GM12878 (cell line): ENCODE measurements at regions not wholly inside any gene's neighbourhood (a gene's known extent, or its start where the extent isn't known, plus 50 kb on each side); places are given as distances from the start of the nearest gene placed in this dataset.

Experiments
- ATAC-seq: fragments of 200-7000 bp; cut with Tn5 transposase; 3 replicates; pipeline ENCODE4 v1.9.1; 2020; ENCODE audit warnings: mild to moderate bottlenecking, moderate library complexity
- BruUV-seq: library from RNA; stranded (reverse); fragments of 400-500 nt; replicated peaks from 2 replicates; lab custom pipeline; 2021; lab: Mats Ljungman, UMichigan
- CTCF ChIA-PET: fragments of 300-600 bp; sonication (Branson Sonifier 250); formaldehyde crosslinking; extraction: SDS; loops from one replicate; lab custom pipeline; 2021; ENCODE audit warnings: inconsistent platforms; lab: Yijun Ruan, JAX
- POLR2A ChIA-PET: fragments of 350-600 bp; formaldehyde crosslinking; extraction: SDS; loops from one replicate; lab custom pipeline; 2021; ENCODE audit warnings: inconsistent platforms; lab: Charles Lee
- RAD21 ChIA-PET: fragments of 300-600 bp; sonication (Branson Sonifier 250); formaldehyde crosslinking; loops from one replicate; lab custom pipeline; 2023; ENCODE audit warnings: antibody characterized with exemption; ENCODE audit not compliant: unreplicated experiment; lab: Charles Lee
- SMC1A ChIA-PET: fragments of 300-600 bp; sonication (Branson Sonifier 250); formaldehyde crosslinking; loops from one replicate; lab custom pipeline; 2023; ENCODE audit not compliant: unreplicated experiment, uncharacterized antibody; lab: Charles Lee
- DNase-seq: peaks from one replicate; pipeline ENCODE4 v3.0.0-alpha.2; 2011; ENCODE audit warnings: low read depth, low spot score
- FAIRE-seq: peaks from 3 replicates; lab custom pipeline; 2011; peaks lifted over from hg19 to GRCh38; lab: Jason Lieb, UNC
- H2AFZ ChIP-seq: 2 replicates; pipeline ENCODE4 v1.6.0; 2011; ENCODE audit warnings: low read depth, low read length, control low read depth; ENCODE audit not compliant: control insufficient read depth
- H3K27ac ChIP-seq: 2 replicates; pipeline ENCODE4 v1.5.1; 2011; ENCODE audit warnings: control low read depth; ENCODE audit not compliant: control insufficient read depth, insufficient read depth
- H3K27me3 ChIP-seq, 2 experiments: replicated peaks in 1 of 2; 2 replicates each; pipeline versions ENCODE4 v1.6.0 to v1.6.1; 2011; ENCODE audit warnings: low read length in 1 of 2; ENCODE audit not compliant: control insufficient read depth in 2 of 2, insufficient read depth in 2 of 2
- H3K36me3 ChIP-seq, 2 experiments: 2 replicates each; pipeline ENCODE4 v1.5.1; 2011; ENCODE audit warnings: low read length in 1 of 2; ENCODE audit not compliant: control insufficient read depth in 2 of 2, insufficient read depth in 2 of 2
- H3K4me1 ChIP-seq: 2 replicates; pipeline ENCODE4 v1.6.1; 2011; ENCODE audit warnings: mild to moderate bottlenecking, low read length, moderate library complexity, mixed read lengths; ENCODE audit not compliant: control insufficient read depth, insufficient read depth
- H3K4me2 ChIP-seq: 2 replicates; pipeline ENCODE4 v1.6.0; 2011; ENCODE audit warnings: control low read depth; ENCODE audit not compliant: control insufficient read depth, insufficient read depth
- H3K4me3 ChIP-seq: fragments of 200-600 bp; sonication (generic); 2 replicates; pipeline ENCODE4 v1.5.1; 2016
- H3K79me2 ChIP-seq: 2 replicates; pipeline ENCODE4 v1.6.0; 2011; ENCODE audit warnings: low read length; ENCODE audit not compliant: control insufficient read depth, insufficient read depth
- H3K9ac ChIP-seq: 2 replicates; pipeline ENCODE4 v1.8.0; 2011; ENCODE audit warnings: low read length, control low read depth, mixed read lengths; ENCODE audit not compliant: control insufficient read depth, insufficient read depth
- H3K9me3 ChIP-seq: replicated peaks from 3 replicates; pipeline ENCODE4 v1.5.1; 2011; ENCODE audit warnings: mild to moderate bottlenecking, low read length; ENCODE audit not compliant: control insufficient read depth, insufficient read depth
- H4K20me1 ChIP-seq: 2 replicates; pipeline ENCODE4 v1.6.0; 2011; ENCODE audit not compliant: control insufficient read depth, insufficient read depth
- CREB1 ChIP-seq: IDR thresholded peaks from 2 replicates; pipeline ENCODE4 v1.6.1; 2012; ENCODE audit warnings: low read depth, mild to moderate bottlenecking, inconsistent platforms
- EED ChIP-seq: sonication (generic); IDR thresholded peaks from 2 replicates; pipeline ENCODE4 v1.6.1; 2016; ENCODE audit warnings: antibody characterized with exemption, low read depth
- EP300 ChIP-seq, 2 experiments: fragments of 150-350 bp in 1 of 2; IDR thresholded peaks; 2 replicates each; pipeline ENCODE4 v1.6.1; 2011 to 2012; ENCODE audit warnings: low read depth in 2 of 2, low read length in 2 of 2, borderline replicate concordance in 1 of 2, improper control_type of control experiment in 1 of 2, inconsistent platforms in 1 of 2; ENCODE audit not compliant: control insufficient read depth in 1 of 2
- FOXM1 ChIP-seq: IDR thresholded peaks from 2 replicates; pipeline ENCODE4 v1.6.1; 2012; ENCODE audit warnings: low read depth, mild to moderate bottlenecking, inconsistent platforms, low read length, moderate library complexity
- HDAC2 ChIP-seq: fragments of 200-600 bp; sonication (generic); IDR thresholded peaks from 2 replicates; pipeline ENCODE4 v1.6.1; 2017
- IRF4 ChIP-seq: IDR thresholded peaks from 2 replicates; pipeline ENCODE4 v1.6.1; 2011; ENCODE audit warnings: low read depth, low read length
- JUNB ChIP-seq: IDR thresholded peaks from 2 replicates; pipeline ENCODE4 v1.6.1; 2016; ENCODE audit warnings: antibody characterized with exemption, mild to moderate bottlenecking
- MTA3 ChIP-seq: IDR thresholded peaks from 2 replicates; pipeline ENCODE4 v1.6.1; 2012; ENCODE audit warnings: low read length, inconsistent platforms, borderline replicate concordance
- NFXL1 ChIP-seq: fragments of 450-650 bp; IDR thresholded peaks from 2 replicates; pipeline ENCODE4 v1.6.1; 2017; ENCODE audit warnings: antibody characterized with exemption, mild to moderate bottlenecking, borderline replicate concordance
- PAX5 ChIP-seq: IDR thresholded peaks from 2 replicates; pipeline ENCODE4 v1.6.1; 2011; ENCODE audit warnings: low read depth, low read length, borderline replicate concordance
- RUNX3 ChIP-seq: IDR thresholded peaks from 2 replicates; pipeline ENCODE4 v1.6.1; 2012; ENCODE audit warnings: low read length, inconsistent platforms
- STAT1 ChIP-seq: fragments of 450-650 bp; conservative IDR thresholded peaks from 2 replicates; pipeline ENCODE4 v1.6.1; 2014; ENCODE audit warnings: antibody characterized with exemption, mild to moderate bottlenecking
- TARDBP ChIP-seq: IDR thresholded peaks from 2 replicates; pipeline ENCODE4 v1.6.1; 2016; ENCODE audit warnings: borderline replicate concordance
- ZNF622 ChIP-seq: fragments of 450-650 bp; IDR thresholded peaks from 2 replicates; pipeline ENCODE4 v1.6.1; 2017; ENCODE audit warnings: mild to moderate bottlenecking, inconsistent platforms
- WGBS: methylation state at CpG from one replicate; pipeline ENCODE4 v1.1.6; 2016; ENCODE audit warnings: low lambda C conversion rate; ENCODE audit not compliant: insufficient replicate concordance, insufficient coverage; ENCODE audit errors: missing lambda C conversion rate; 5-methylcytosine and 5-hydroxymethylcytosine counted together
- in situ Hi-C: fragments of 300-500 bp; cut with MboI; formaldehyde crosslinking; loops from 9 replicates; pipeline ENCODE4 v1.14.3; 2018; ENCODE audit warnings: mixed read lengths
- intact Hi-C: fragments of 100-400 bp; cut with micrococcal nuclease; formaldehyde crosslinking; loops from one replicate; pipeline ENCODE4 v1.14.2; 2022; ENCODE audit not compliant: unreplicated experiment
- TF ChIP-seq, protein P1 (sequence below): fragments of 450-650 bp; formaldehyde crosslinking; IDR thresholded peaks from 2 replicates; pipeline ENCODE4 v1.4.0; 2020; ENCODE audit warnings: mild to moderate bottlenecking, moderate library complexity
- TF ChIP-seq, protein P2 (sequence below): fragments of 450-650 bp; conservative IDR thresholded peaks from 2 replicates; pipeline ENCODE4 v1.6.1; 2017; ENCODE audit warnings: mild to moderate bottlenecking, moderate library complexity
- TF ChIP-seq, protein P3 (sequence below): fragments of 450-650 bp; IDR thresholded peaks from 2 replicates; pipeline ENCODE4 v1.6.1; 2017; ENCODE audit warnings: antibody characterized with exemption, mild to moderate bottlenecking, moderate library complexity

DNA sequence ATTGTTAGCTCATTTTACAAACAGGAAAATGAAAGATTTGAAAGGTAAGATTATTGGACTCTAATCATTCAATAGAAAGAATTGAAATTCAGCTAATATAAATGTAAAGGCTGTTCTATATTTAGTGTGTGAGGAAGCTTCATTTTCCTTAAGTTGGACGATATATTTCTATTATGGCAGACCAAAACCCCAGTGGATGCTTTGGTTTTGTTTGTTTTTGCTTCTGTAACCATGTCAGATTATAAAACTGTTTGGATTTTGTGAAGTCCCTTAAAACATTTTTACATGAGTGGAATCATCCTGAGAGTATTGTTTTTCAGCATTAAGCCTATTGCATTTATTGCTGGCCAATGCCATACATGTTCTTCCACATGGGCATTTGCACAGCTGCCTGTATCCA is 110.2 kb upstream of the ENPEP start:
- TF ChIP-seq HDAC2, result no peak
- TF ChIP-seq, protein P1, sequence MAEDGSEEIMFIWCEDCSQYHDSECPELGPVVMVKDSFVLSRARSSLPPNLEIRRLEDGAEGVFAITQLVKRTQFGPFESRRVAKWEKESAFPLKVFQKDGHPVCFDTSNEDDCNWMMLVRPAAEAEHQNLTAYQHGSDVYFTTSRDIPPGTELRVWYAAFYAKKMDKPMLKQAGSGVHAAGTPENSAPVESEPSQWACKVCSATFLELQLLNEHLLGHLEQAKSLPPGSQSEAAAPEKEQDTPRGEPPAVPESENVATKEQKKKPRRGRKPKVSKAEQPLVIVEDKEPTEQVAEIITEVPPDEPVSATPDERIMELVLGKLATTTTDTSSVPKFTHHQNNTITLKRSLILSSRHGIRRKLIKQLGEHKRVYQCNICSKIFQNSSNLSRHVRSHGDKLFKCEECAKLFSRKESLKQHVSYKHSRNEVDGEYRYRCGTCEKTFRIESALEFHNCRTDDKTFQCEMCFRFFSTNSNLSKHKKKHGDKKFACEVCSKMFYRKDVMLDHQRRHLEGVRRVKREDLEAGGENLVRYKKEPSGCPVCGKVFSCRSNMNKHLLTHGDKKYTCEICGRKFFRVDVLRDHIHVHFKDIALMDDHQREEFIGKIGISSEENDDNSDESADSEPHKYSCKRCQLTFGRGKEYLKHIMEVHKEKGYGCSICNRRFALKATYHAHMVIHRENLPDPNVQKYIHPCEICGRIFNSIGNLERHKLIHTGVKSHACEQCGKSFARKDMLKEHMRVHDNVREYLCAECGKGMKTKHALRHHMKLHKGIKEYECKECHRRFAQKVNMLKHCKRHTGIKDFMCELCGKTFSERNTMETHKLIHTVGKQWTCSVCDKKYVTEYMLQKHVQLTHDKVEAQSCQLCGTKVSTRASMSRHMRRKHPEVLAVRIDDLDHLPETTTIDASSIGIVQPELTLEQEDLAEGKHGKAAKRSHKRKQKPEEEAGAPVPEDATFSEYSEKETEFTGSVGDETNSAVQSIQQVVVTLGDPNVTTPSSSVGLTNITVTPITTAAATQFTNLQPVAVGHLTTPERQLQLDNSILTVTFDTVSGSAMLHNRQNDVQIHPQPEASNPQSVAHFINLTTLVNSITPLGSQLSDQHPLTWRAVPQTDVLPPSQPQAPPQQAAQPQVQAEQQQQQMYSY, result no peak
- no peak for TF ChIP-seq TARDBP
- TF ChIP-seq, protein P2, sequence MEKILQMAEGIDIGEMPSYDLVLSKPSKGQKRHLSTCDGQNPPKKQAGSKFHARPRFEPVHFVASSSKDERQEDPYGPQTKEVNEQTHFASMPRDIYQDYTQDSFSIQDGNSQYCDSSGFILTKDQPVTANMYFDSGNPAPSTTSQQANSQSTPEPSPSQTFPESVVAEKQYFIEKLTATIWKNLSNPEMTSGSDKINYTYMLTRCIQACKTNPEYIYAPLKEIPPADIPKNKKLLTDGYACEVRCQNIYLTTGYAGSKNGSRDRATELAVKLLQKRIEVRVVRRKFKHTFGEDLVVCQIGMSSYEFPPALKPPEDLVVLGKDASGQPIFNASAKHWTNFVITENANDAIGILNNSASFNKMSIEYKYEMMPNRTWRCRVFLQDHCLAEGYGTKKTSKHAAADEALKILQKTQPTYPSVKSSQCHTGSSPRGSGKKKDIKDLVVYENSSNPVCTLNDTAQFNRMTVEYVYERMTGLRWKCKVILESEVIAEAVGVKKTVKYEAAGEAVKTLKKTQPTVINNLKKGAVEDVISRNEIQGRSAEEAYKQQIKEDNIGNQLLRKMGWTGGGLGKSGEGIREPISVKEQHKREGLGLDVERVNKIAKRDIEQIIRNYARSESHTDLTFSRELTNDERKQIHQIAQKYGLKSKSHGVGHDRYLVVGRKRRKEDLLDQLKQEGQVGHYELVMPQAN, result no peak
- no peak for TF ChIP-seq PAX5
- no peak for TF ChIP-seq STAT1
- no peak for TF ChIP-seq RUNX3
- TF ChIP-seq CREB1, result no peak
- TF ChIP-seq FOXM1, result no peak
- no peak for TF ChIP-seq IRF4
- no peak for TF ChIP-seq EED
- no peak for TF ChIP-seq NFXL1
- no peak for TF ChIP-seq JUNB
- TF ChIP-seq EP300 (IDR thresholded peaks at IDR 0.05; ENCODE audit: borderline replicate concordance in 1 of 2, control insufficient read depth in 1 of 2, low read depth in 2 of 2, low read length in 2 of 2), result no peak
- no peak for TF ChIP-seq MTA3
- TF ChIP-seq, protein P3, sequence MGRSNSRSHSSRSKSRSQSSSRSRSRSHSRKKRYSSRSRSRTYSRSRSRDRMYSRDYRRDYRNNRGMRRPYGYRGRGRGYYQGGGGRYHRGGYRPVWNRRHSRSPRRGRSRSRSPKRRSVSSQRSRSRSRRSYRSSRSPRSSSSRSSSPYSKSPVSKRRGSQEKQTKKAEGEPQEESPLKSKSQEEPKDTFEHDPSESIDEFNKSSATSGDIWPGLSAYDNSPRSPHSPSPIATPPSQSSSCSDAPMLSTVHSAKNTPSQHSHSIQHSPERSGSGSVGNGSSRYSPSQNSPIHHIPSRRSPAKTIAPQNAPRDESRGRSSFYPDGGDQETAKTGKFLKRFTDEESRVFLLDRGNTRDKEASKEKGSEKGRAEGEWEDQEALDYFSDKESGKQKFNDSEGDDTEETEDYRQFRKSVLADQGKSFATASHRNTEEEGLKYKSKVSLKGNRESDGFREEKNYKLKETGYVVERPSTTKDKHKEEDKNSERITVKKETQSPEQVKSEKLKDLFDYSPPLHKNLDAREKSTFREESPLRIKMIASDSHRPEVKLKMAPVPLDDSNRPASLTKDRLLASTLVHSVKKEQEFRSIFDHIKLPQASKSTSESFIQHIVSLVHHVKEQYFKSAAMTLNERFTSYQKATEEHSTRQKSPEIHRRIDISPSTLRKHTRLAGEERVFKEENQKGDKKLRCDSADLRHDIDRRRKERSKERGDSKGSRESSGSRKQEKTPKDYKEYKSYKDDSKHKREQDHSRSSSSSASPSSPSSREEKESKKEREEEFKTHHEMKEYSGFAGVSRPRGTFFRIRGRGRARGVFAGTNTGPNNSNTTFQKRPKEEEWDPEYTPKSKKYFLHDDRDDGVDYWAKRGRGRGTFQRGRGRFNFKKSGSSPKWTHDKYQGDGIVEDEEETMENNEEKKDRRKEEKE, result no peak
- no peak for TF ChIP-seq ZNF622
- Histone ChIP-seq H3K27ac (no peak overlapping the region), H3K4me2 (no peak overlapping the region), H3K9me3 (no peaks in the 10 kb centered on the region), H3K27me3 (peaks cover 0 to 3% of the 10 kb centered on the region in 2 experiments; a peak in 1 of 4 replicates), H3K79me2 (no peaks in the 10 kb centered on the region), H3K9ac (no peak overlapping the region), H2AFZ (no peak overlapping the region), H4K20me1 (no peaks in the 10 kb centered on the region), H3K4me3 (no peak overlapping the region), H3K36me3 (no peaks in the 10 kb centered on the region), H3K4me1 (no peaks in the 10 kb centered on the region)
- in situ Hi-C loops (no loop called here), intact Hi-C loops (no loop called here)
- ChIA-PET POLR2A (no interaction called here), SMC1A (interaction anchor here (0.6 to 1.5 kb wide), 3 partner anchors 13 to 135 kb away, joined by 3 to 4 read pairs (median 3); no protein-coding TSS in a partner anchor), RAD21 (interaction anchor here (1.1 kb wide), 1 partner anchor 23 kb away, joined by 3 read pairs; no protein-coding TSS in a partner anchor), CTCF (interaction anchor here (1.3 kb wide), 1 partner anchor 13 kb away, joined by 3 read pairs; no protein-coding TSS in a partner anchor)
- FAIRE-seq (no peak), ATAC-seq (no peak), DNase-seq (no peak)
- BruUV-seq, result no TSS peak
- 35% methylated on average over 1 of the region's 1 CpG for WGBS
